ENCODE measurements at regions not wholly inside any gene's neighbourhood (a gene's known extent, or its start where the extent isn't known, plus 50 kb on each side); places are given as distances from the start of the nearest gene placed in this dataset.

DNA sequence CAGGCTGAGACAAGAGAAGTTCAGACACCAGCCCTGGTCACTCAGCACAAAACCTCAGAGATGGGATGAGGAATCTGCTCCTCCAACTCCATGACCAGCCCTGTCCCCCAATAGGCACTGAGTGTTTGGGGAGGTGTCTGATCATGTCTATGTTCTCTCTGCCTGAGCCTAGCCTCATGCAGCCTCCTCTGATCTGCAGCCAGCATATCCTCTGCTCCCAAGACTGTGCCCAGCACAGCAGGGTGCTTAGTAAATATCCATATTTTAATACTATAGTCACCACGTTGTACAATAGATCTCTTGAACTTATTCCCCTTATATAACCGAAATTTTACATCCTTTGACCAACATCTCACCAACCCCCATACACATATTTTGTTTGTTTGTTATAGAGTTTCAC is 202.9 kb downstream of the MATN1 start:
- TF ChIP-seq BMI1 (IDR thresholded peaks at IDR 0.05; ENCODE audit: borderline replicate concordance) (no peak), PAX5 (IDR thresholded peaks at IDR 0.05; ENCODE audit: borderline replicate concordance, low read depth, low read length) (no peak), RAD21 (IDR thresholded peaks at IDR 0.05; ENCODE audit: insufficient read depth, low read depth, low read length) (no peak), CREB1 (IDR thresholded peaks at IDR 0.05; ENCODE audit: low read depth) (no peak), MAX (IDR thresholded peaks at IDR 0.05; ENCODE audit: low read depth, low read length) (no peak), SPI1 (IDR thresholded peaks at IDR 0.05; ENCODE audit: borderline replicate concordance, insufficient read depth, low read depth, low read length) (no peak), GABPA (IDR thresholded peaks at IDR 0.05; ENCODE audit: low read depth) (no peak), CREM (IDR thresholded peaks at IDR 0.05; ENCODE audit: low read depth) (no peak)
- TF ChIP-seq, protein P1, sequence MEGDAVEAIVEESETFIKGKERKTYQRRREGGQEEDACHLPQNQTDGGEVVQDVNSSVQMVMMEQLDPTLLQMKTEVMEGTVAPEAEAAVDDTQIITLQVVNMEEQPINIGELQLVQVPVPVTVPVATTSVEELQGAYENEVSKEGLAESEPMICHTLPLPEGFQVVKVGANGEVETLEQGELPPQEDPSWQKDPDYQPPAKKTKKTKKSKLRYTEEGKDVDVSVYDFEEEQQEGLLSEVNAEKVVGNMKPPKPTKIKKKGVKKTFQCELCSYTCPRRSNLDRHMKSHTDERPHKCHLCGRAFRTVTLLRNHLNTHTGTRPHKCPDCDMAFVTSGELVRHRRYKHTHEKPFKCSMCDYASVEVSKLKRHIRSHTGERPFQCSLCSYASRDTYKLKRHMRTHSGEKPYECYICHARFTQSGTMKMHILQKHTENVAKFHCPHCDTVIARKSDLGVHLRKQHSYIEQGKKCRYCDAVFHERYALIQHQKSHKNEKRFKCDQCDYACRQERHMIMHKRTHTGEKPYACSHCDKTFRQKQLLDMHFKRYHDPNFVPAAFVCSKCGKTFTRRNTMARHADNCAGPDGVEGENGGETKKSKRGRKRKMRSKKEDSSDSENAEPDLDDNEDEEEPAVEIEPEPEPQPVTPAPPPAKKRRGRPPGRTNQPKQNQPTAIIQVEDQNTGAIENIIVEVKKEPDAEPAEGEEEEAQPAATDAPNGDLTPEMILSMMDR (IDR thresholded peaks at IDR 0.05 in 2 of 3, conservative IDR thresholded peaks at IDR 0.05 in 1 of 3; ENCODE audit: control insufficient read depth in 2 of 3, extremely low read depth in 1 of 3, insufficient read depth in 1 of 3, low read depth in 3 of 3, low read length in 3 of 3), result no peak
- TF ChIP-seq, protein P2, sequence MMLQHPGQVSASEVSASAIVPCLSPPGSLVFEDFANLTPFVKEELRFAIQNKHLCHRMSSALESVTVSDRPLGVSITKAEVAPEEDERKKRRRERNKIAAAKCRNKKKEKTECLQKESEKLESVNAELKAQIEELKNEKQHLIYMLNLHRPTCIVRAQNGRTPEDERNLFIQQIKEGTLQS (IDR thresholded peaks at IDR 0.05; ENCODE audit: borderline replicate concordance, extremely low read depth, low read depth, low read length), result no peak
